ENCODE measurements at regions not wholly inside any gene's neighbourhood (a gene's known extent, or its start where the extent isn't known, plus 50 kb on each side); places are given as distances from the start of the nearest gene placed in this dataset.

DNA sequence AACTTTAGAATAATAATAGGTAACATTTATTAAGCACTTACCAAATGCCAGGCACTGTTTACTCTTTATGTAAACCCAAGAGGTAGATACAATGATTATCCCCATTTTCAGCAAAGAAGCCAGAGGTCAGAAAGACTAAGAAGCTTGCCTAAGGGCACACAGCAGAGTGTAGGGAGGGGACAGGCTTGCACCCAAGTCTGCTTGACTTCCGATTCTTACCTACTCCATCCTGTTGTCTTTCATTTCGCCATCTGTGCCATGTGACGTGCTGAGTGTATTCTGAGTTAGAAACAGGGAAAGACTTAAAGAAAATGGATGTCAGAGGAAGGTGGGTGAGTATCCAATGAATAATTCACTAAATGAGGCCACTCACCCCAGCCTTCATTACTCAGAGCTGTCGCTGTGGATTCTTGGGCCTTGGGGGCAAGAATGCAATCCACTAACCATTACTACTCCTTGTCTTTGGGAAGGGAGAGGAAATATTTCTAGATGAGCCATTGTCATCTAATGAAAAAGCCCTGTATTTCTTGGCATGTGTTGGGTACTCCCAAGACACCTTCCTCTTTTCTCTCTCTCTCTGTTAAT, 76.4 kb upstream of the BCL11A start:
- TF ChIP-seq, protein P1, sequence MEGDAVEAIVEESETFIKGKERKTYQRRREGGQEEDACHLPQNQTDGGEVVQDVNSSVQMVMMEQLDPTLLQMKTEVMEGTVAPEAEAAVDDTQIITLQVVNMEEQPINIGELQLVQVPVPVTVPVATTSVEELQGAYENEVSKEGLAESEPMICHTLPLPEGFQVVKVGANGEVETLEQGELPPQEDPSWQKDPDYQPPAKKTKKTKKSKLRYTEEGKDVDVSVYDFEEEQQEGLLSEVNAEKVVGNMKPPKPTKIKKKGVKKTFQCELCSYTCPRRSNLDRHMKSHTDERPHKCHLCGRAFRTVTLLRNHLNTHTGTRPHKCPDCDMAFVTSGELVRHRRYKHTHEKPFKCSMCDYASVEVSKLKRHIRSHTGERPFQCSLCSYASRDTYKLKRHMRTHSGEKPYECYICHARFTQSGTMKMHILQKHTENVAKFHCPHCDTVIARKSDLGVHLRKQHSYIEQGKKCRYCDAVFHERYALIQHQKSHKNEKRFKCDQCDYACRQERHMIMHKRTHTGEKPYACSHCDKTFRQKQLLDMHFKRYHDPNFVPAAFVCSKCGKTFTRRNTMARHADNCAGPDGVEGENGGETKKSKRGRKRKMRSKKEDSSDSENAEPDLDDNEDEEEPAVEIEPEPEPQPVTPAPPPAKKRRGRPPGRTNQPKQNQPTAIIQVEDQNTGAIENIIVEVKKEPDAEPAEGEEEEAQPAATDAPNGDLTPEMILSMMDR (IDR thresholded peaks at IDR 0.05; ENCODE audit: borderline replicate concordance, extremely low read depth, low read length, poor library complexity, severe bottlenecking) = no peak
- no peak for TF ChIP-seq EZH2 (IDR thresholded peaks at IDR 0.05; ENCODE audit: borderline replicate concordance, low read depth, low read length, severe bottlenecking)
- ATAC-seq (ENCODE audit: insufficient read depth, low read depth) (no peak), DNase-seq (no peak)
- H3K4me1 ChIP-seq (ENCODE audit: insufficient read depth, low read length) = no peaks in the 10 kb centered on the region
- H3K9me3 ChIP-seq (ENCODE audit: insufficient read depth, low read length, severe bottlenecking) = no peaks in the 10 kb centered on the region
- H3K27ac ChIP-seq (ENCODE audit: low read length) = no peak overlapping the region
- H3K4me3 ChIP-seq (ENCODE audit: low read depth in 1 of 2, low read length in 2 of 2) = no peak overlapping the region
- H3K4me2 ChIP-seq (ENCODE audit: insufficient read depth, low read length) = no peak overlapping the region
- H3K9ac ChIP-seq (ENCODE audit: low read depth, low read length) = no peak overlapping the region
- H3K36me3 ChIP-seq (ENCODE audit: insufficient read depth, low read length) = no peaks in the 10 kb centered on the region
- no peaks in the 10 kb centered on the region for H4K20me1 ChIP-seq (ENCODE audit: insufficient read depth, low read length)
- H3K27me3 ChIP-seq (ENCODE audit: insufficient read depth, low read length, poor library complexity) = peaks cover 19% of the 10 kb centered on the region
- H3K79me2 ChIP-seq (ENCODE audit: insufficient read depth, low read length) = no peaks in the 10 kb centered on the region
- no peak overlapping the region for H2AFZ ChIP-seq (ENCODE audit: low read depth, low read length)

GRCh38 chr2:60633615-60634014, 80.2 kb upstream of the BCL11A start:
- DNase-seq = no peak

GRCh38 chr2:60634438-60634837, 81.0 kb upstream of the BCL11A start:
- Histone ChIP-seq H4K20me1 (ENCODE audit: insufficient read depth, low read length) (no peaks in the 10 kb centered on the region), H3K4me2 (ENCODE audit: insufficient read depth, low read length) (no peak overlapping the region), H3K79me2 (ENCODE audit: insufficient read depth, low read length) (no peaks in the 10 kb centered on the region), H3K9me3 (ENCODE audit: insufficient read depth, low read length, severe bottlenecking) (no peaks in the 10 kb centered on the region), H2AFZ (ENCODE audit: low read depth, low read length) (no peak overlapping the region), H3K27ac (ENCODE audit: low read length) (no peak overlapping the region), H3K27me3 (ENCODE audit: insufficient read depth, low read length, poor library complexity) (peaks cover 15% of the 10 kb centered on the region), H3K4me1 (ENCODE audit: insufficient read depth, low read length) (no peaks in the 10 kb centered on the region), H3K4me3 (ENCODE audit: low read depth in 1 of 2, low read length in 2 of 2) (no peak overlapping the region), H3K36me3 (ENCODE audit: insufficient read depth, low read length) (no peaks in the 10 kb centered on the region), H3K9ac (ENCODE audit: low read depth, low read length) (no peak overlapping the region)
- TF ChIP-seq, protein P1 (IDR thresholded peaks at IDR 0.05; ENCODE audit: borderline replicate concordance, extremely low read depth, low read length, poor library complexity, severe bottlenecking) = no peak
- no peak for TF ChIP-seq EZH2 (IDR thresholded peaks at IDR 0.05; ENCODE audit: borderline replicate concordance, low read depth, low read length, severe bottlenecking)
- DNase-seq (no peak), ATAC-seq (ENCODE audit: insufficient read depth, low read depth) (no peak)

More at GRCh38 chr2:60633615-60634014, 80.2 kb upstream of the BCL11A start:
- no peaks in the 10 kb centered on the region for H3K79me2 ChIP-seq (ENCODE audit: insufficient read depth, low read length)
- no peak overlapping the region for H3K4me2 ChIP-seq (ENCODE audit: insufficient read depth, low read length)
- H3K4me3 ChIP-seq (ENCODE audit: low read depth in 1 of 2, low read length in 2 of 2) = no peak overlapping the region
- H3K27me3 ChIP-seq (ENCODE audit: insufficient read depth, low read length, poor library complexity) = peaks cover 15% of the 10 kb centered on the region
- no peak for TF ChIP-seq EZH2 (IDR thresholded peaks at IDR 0.05; ENCODE audit: borderline replicate concordance, low read depth, low read length, severe bottlenecking)
- TF ChIP-seq, protein P1 (IDR thresholded peaks at IDR 0.05; ENCODE audit: borderline replicate concordance, extremely low read depth, low read length, poor library complexity, severe bottlenecking) = no peak
- H3K4me1 ChIP-seq (ENCODE audit: insufficient read depth, low read length) = no peaks in the 10 kb centered on the region
- no peak overlapping the region for H3K27ac ChIP-seq (ENCODE audit: low read length)
- no peaks in the 10 kb centered on the region for H4K20me1 ChIP-seq (ENCODE audit: insufficient read depth, low read length)
- no peaks in the 10 kb centered on the region for H3K9me3 ChIP-seq (ENCODE audit: insufficient read depth, low read length, severe bottlenecking)
- H2AFZ ChIP-seq (ENCODE audit: low read depth, low read length) = no peak overlapping the region
- H3K36me3 ChIP-seq (ENCODE audit: insufficient read depth, low read length) = no peaks in the 10 kb centered on the region
- no peak overlapping the region for H3K9ac ChIP-seq (ENCODE audit: low read depth, low read length)
- ATAC-seq (ENCODE audit: insufficient read depth, low read depth) = no peak
